DMS79 treated with DMSO at 0.1 percent for 48 hours (cell line): ENCODE measurements at regions not wholly inside any gene's neighbourhood (a gene's known extent, or its start where the extent isn't known, plus 50 kb on each side); places are given as distances from the start of the nearest gene placed in this dataset.
"Not testable (repeated sequence)": the region's sequence is repeated elsewhere in the genome, so short reads cannot be mapped to it uniquely, and the experiment has no call there.

Experiments
- DNase-seq: peaks from one replicate; lab custom pipeline; 2025; lab: John Stamatoyannopoulos, UW

GRCh38 chr3:117005274-117005673 is 295.7 kb downstream of the TUSC7 start:
- no peak for DNase-seq

- no peak for DNase-seq
Observed at GRCh38 chr3:117005911-117006522, 296.4 kb downstream of the TUSC7 start.

GRCh38 chr3:117010318-117010717 is 300.7 kb downstream of the TUSC7 start:
- no peak for DNase-seq

GRCh38 chr3:117011687-117012250 is 302.2 kb downstream of the TUSC7 start:
- no peak for DNase-seq

GRCh38 chr3:117016378-117016777 is 306.8 kb downstream of the TUSC7 start:
- no peak for DNase-seq

- no peak for DNase-seq
Observed at GRCh38 chr3:117017135-117017894, 307.7 kb downstream of the TUSC7 start.

GRCh38 chr3:117018655-117019054 is 309.1 kb downstream of the TUSC7 start:
- DNase-seq = no peak

GRCh38 chr3:117019082-117019713 is 309.6 kb downstream of the TUSC7 start:
- peak; percentile 82 for DNase-seq

GRCh38 chr3:117026401-117026800 is 316.8 kb downstream of the TUSC7 start:
- DNase-seq = no peak

GRCh38 chr3:117035745-117036144 is 326.2 kb downstream of the TUSC7 start:
- no peak for DNase-seq

GRCh38 chr3:117036259-117036799 is 326.8 kb downstream of the TUSC7 start:
- DNase-seq = no peak

GRCh38 chr3:117045143-117045542 is 335.6 kb downstream of the TUSC7 start:
- peak; percentile 10 for DNase-seq

GRCh38 chr3:117047951-117048705 is 338.5 kb downstream of the TUSC7 start:
- DNase-seq = no peak

- DNase-seq = no peak
Observed at GRCh38 chr3:117052395-117052794, 342.8 kb downstream of the TUSC7 start.

- no peak for DNase-seq
Observed at GRCh38 chr3:117054556-117054955, 345.0 kb downstream of the TUSC7 start.

- not testable (repeated sequence) for DNase-seq
Observed at GRCh38 chr3:117056946-117057345, 347.4 kb downstream of the TUSC7 start.

- DNase-seq = peak; percentile 63
Observed at GRCh38 chr3:117059067-117059955, 349.7 kb downstream of the TUSC7 start.

GRCh38 chr3:117059956-117060270 is 350.3 kb downstream of the TUSC7 start:
- DNase-seq = no peak

- no peak for DNase-seq
Observed at GRCh38 chr3:117063930-117064329, 354.4 kb downstream of the TUSC7 start.

- DNase-seq = no peak
Observed at GRCh38 chr3:117068301-117068700, 358.7 kb downstream of the TUSC7 start.

GRCh38 chr3:117074826-117075225 is 365.2 kb downstream of the TUSC7 start:
- no peak for DNase-seq
